A673 (cell line): ENCODE measurements at regions not wholly inside any gene's neighbourhood (a gene's known extent, or its start where the extent isn't known, plus 50 kb on each side); places are given as distances from the start of the nearest gene placed in this dataset.

Experiments
- BruUV-seq: library from RNA; stranded (reverse); fragments of 400-500 nt; replicated peaks from 2 replicates; lab custom pipeline; 2021; lab: Mats Ljungman, UMichigan
- CTCF ChIA-PET: fragments of 300-600 bp; sonication (Branson Sonifier 250); formaldehyde crosslinking; loops from one replicate; lab custom pipeline; 2022; ENCODE audit warnings: antibody characterized with exemption; lab: Charles Lee
- POLR2A ChIA-PET: fragments of 300-600 bp; sonication (Branson Sonifier 250); formaldehyde crosslinking; loops from one replicate; lab custom pipeline; 2022; ENCODE audit warnings: antibody characterized with exemption; ENCODE audit not compliant: low non-redundant PET; lab: Charles Lee
- DNase-seq: peaks from one replicate; pipeline ENCODE4 v3.0.0-alpha.2; 2015; ENCODE audit warnings: low spot score
- H3K27ac ChIP-seq: fragments of 200-600 bp; sonication (generic); 2 replicates; pipeline ENCODE4 v1.5.1; 2016; ENCODE audit warnings: mixed run types, low read depth, mild to moderate bottlenecking, mixed read lengths, antibody characterized with exemption, low read length; ENCODE audit not compliant: poor library complexity, severe bottlenecking
- H3K27me3 ChIP-seq: fragments of 200-600 bp; sonication (generic); replicated peaks from 2 replicates; pipeline ENCODE4 v1.6.1; 2017; ENCODE audit warnings: mixed run types, low read depth, mild to moderate bottlenecking, mixed read lengths, antibody characterized with exemption, low read length; ENCODE audit not compliant: insufficient read depth, poor library complexity
- H3K36me3 ChIP-seq: fragments of 200-600 bp; sonication (generic); 2 replicates; pipeline ENCODE4 v1.6.1; 2016; ENCODE audit warnings: mixed run types, mild to moderate bottlenecking, mixed read lengths, antibody characterized with exemption, low read length; ENCODE audit not compliant: insufficient read depth, poor library complexity, severe bottlenecking
- H3K4me1 ChIP-seq: fragments of 200-600 bp; sonication (generic); 2 replicates; pipeline ENCODE4 v1.6.1; 2017; ENCODE audit warnings: mixed run types, mild to moderate bottlenecking, mixed read lengths, antibody characterized with exemption, low read length; ENCODE audit not compliant: insufficient read depth, poor library complexity, severe bottlenecking
- H3K4me3 ChIP-seq: fragments of 200-600 bp; sonication (generic); 2 replicates; pipeline ENCODE4 v1.5.1; 2016; ENCODE audit warnings: low read depth, mixed run types, mild to moderate bottlenecking, mixed read lengths, low read length; ENCODE audit not compliant: poor library complexity, severe bottlenecking
- H3K9me3 ChIP-seq: fragments of 200-600 bp; sonication (generic); 2 replicates; pipeline ENCODE4 v1.6.1; 2016; ENCODE audit warnings: mixed run types, low read depth, mild to moderate bottlenecking, mixed read lengths, antibody characterized with exemption, low read length; ENCODE audit not compliant: poor library complexity, severe bottlenecking
- CTCF ChIP-seq: fragments of 300-800, 200-600 bp; sonication (generic); conservative IDR thresholded peaks from 2 replicates; pipeline ENCODE4 v1.5.1; 2017; ENCODE audit warnings: low read depth, mild to moderate bottlenecking, antibody characterized with exemption, low read length, moderate library complexity, mixed read lengths
- EZH2 ChIP-seq: fragments of 200-600 bp; sonication (generic); IDR thresholded peaks from 2 replicates; pipeline ENCODE4 v1.6.1; 2017; ENCODE audit warnings: borderline replicate concordance, low read depth, mild to moderate bottlenecking, mixed read lengths, antibody characterized with exemption, low read length; ENCODE audit not compliant: poor library complexity, severe bottlenecking
- intact Hi-C: fragments of 100-400 bp; cut with micrococcal nuclease; formaldehyde crosslinking; loops from one replicate; pipeline ENCODE4 v1.10.0; 2022; ENCODE audit not compliant: unreplicated experiment

GRCh38 chr6:117817992-117818391 is 89.1 kb upstream of the SLC35F1 start:
- no peaks in the 10 kb centered on the region for H3K36me3 ChIP-seq
- intact Hi-C loops = no loop called here
- no peaks in the 10 kb centered on the region for H3K9me3 ChIP-seq
- DNase-seq = no peak
- no peaks in the 10 kb centered on the region for H3K4me1 ChIP-seq
- no peak for TF ChIP-seq CTCF
- TF ChIP-seq EZH2 = no peak
- no peak overlapping the region for H3K27ac ChIP-seq
- no TSS peak for BruUV-seq
- ChIA-PET POLR2A (no interaction called here), CTCF (no interaction called here)
- H3K4me3 ChIP-seq = no peak overlapping the region
- no peaks in the 10 kb centered on the region for H3K27me3 ChIP-seq

DNA sequence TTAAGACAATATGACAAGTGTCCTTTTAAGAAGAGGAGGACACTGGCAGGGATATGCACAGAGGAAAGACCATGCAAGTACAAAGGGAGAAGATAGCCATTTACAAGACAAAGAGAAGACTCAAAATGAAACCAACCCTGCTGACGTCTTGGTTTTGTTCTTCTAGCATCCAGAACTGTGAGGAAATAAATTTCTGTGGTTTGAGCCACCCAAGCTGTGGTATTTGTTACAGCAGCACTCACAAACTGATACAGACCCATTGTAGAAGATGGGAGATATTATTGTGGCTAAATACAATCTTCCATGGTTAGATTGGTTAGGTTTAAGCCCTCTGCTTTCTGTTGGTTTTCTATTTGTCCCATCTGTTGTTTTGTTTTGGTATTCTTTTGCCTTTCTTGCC is 88.6 kb upstream of the SLC35F1 start:
- POLR2A ChIA-PET = no interaction called here
- no peaks in the 10 kb centered on the region for H3K27me3 ChIP-seq
- H3K9me3 ChIP-seq = no peaks in the 10 kb centered on the region
- CTCF ChIA-PET = no interaction called here
- no peak overlapping the region for H3K4me3 ChIP-seq
- BruUV-seq = no TSS peak
- no peaks in the 10 kb centered on the region for H3K36me3 ChIP-seq
- intact Hi-C loops = no loop called here
- no peak overlapping the region for H3K27ac ChIP-seq
- DNase-seq = no peak
- H3K4me1 ChIP-seq = no peaks in the 10 kb centered on the region
- TF ChIP-seq CTCF = no peak

- DNase-seq = peak; percentile 71
- POLR2A ChIA-PET = no interaction called here
- CTCF ChIA-PET = interaction anchor here (0.5 to 0.6 kb wide), 2 partner anchors 89 to 380 kb away, joined by 3 to 12 read pairs; no protein-coding TSS in a partner anchor
- H3K4me3 ChIP-seq = peak overlapping the region; percentile 35
- no peaks in the 10 kb centered on the region for H3K27me3 ChIP-seq
- TF ChIP-seq CTCF (peak; percentile 74), EZH2 (no peak)
- intact Hi-C loops = loop anchor here (5.0 to 10.0 kb wide), 5 partner anchors 222 to 855 kb away; no protein-coding TSS in a partner anchor
- no TSS peak for BruUV-seq
- no peaks in the 10 kb centered on the region for H3K4me1 ChIP-seq
- H3K27ac ChIP-seq = no peak overlapping the region
- no peaks in the 10 kb centered on the region for H3K36me3 ChIP-seq
- no peaks in the 10 kb centered on the region for H3K9me3 ChIP-seq
Measured at GRCh38 chr6:117829594-117830319, 77.3 kb upstream of the SLC35F1 start.
